T-helper 2 cell (primary cell): ENCODE measurements at regions not wholly inside any gene's neighbourhood (a gene's known extent, or its start where the extent isn't known, plus 50 kb on each side); places are given as distances from the start of the nearest gene placed in this dataset.
"Not testable (repeated sequence)": the region's sequence is repeated elsewhere in the genome, so short reads cannot be mapped to it uniquely, and the experiment has no call there.

Experiments used
- DNase-seq, 5 experiments: peaks; one replicate each; pipeline versions ENCODE4 v3.0.0 to v3.0.0-alpha.2; 2012 to 2022

- DNase-seq = not testable (repeated sequence)
Measured at GRCh38 chr10:22467393-22467792, 122.1 kb downstream of the SPAG6 start.

DNA sequence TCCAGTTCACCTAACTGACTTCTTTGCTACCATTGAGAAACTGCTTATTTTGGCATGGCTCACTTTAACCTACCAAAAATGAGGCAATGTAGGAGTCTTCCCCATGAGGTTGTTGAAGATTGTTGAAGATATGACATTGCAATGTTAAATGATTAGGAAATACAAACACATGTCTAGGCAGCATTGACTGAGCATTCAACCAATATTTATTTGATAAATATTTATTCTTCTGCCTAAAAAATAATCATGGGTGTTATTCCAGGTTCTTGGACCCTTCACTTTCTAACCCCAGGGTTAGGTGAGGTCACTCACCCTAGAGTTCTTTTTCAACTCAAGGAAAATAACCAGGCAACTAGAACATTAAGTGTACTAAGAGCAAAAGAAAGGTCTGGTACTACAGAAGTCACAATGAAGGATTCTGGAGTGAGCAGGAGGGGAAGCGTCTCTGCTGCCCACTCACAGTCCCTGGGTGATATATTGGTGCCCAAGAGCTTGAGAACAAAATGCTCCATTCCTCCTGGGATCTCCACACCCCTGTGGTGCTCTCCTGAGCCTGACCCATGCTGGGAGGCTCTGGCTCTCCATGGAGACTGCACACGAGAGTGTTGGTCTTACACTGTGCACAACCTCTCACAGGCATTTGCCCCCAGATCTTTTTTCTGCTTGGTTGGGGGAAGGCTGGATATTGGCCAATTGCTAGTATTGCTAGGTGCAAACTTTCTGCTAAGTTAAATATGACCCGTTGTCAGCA, 123.4 kb downstream of the SPAG6 start:
- DNase-seq = no peak

DNA sequence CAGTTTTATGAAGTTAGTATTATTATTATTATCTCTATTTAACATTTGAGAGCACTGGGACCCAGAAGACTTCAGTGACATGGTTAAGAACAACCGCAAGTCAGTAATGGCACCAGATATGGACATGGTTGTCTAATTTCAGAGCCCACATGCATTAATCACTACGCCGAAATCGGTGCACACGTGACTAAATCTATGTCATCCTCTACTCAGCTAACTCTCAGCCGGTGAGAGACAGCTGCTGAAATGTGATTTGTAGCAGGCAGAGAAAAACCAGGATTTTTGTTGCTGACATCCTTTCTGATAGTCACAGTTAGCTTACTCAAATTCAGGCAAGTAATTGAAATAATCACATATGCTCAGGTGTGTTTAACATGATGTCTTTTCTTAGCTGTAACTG, 127.7 kb downstream of the SPAG6 start:
- no peak for DNase-seq

DNA sequence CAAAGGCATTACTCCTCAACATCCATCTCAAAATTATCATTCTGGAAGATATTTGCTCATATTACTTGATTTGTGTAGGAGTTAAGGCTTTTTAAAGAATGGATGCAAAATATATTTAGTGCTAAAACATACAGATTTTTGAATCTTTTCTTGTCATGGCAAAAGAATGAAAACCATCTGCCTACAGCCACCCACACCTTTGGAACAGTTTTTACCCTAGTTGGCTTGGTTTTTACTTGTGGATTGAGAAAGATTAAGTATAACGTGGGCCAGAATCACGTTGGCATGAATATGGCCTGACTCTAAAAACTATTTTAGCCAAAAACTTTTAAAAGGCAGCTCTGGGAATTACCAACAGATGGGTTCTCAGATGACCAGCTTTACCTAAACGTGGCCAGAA, 128.2 kb downstream of the SPAG6 start:
- no peak for DNase-seq

DNA sequence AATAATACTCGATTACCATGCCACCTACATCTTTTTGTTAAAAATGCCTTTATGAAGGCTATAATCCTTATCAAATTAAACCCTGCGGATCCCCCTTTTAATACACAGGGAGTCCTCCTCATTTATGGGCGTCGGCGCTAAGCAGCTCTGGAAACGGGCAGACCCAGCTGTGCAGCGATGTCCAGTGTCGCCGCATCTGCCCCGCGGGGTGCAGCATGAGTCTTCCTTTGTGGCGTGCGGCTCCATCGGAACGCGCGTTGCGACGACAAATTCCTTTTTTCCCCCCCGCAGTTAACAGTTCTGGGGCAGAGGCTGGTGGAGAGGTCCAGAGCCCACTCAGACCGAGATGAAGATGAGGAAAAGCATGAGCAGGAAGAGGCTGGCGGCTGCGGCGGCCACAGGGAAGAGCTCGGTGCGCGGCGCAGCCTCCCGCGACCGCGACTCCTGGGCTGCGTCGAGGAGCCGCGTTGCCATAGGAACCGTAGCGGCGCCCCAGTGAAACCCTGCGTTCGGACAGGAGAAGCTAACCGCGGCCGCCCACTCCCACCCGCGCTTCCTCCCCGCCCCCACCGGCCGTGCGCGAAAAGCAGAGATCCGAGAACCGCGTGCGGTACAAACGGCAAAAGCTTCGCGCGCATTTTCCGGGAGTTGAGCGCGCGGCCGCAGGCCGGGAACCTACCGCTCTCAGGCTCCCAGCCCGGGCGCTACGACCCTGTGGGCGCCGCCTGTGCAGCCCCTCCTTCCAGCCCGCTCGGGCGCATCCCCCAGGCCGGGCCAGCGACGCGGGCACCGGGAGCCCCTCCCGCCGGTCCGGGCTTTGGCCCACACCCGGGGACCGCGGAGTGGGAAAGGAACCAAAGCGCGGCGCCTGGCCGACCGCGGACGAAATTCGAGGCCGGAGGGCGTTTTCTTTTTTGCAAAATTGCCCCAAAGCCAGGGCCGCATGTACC, 130.6 kb downstream of the SPAG6 start:
- peak in 1 of 5 experiments; percentile 28 for DNase-seq

- DNase-seq = no peak
Measured at GRCh38 chr10:22476601-22477321, 131.5 kb downstream of the SPAG6 start.

GRCh38 chr10:22477334-22478287, 132.3 kb downstream of the SPAG6 start:
- DNase-seq = no peak

- DNase-seq = no peak
Measured at GRCh38 chr10:22478555-22479334, 133.4 kb downstream of the SPAG6 start.

DNA sequence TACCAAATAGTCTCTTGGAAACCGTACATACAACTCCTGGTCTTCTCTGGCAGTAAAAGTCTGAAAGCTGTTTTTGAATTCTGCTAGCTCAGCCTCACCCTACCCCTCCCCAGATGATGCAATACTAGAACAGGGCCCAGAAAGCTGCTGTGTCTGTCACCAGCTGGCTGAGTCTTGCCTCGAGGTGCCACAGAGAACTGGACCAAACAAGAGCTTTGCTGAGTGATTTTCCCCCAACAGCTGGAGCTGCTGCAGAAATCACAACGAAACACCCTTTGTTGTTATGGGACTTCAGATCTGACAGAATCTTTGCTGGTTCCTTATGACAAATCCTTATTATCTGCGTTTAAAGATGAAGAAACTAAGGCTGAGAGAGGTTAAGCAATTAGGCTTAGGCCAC, 134.1 kb downstream of the SPAG6 start:
- DNase-seq = peak in 1 of 5 experiments; percentile 7

- no peak for DNase-seq
Measured at GRCh38 chr10:22481106-22481505, 135.8 kb downstream of the SPAG6 start.

DNA sequence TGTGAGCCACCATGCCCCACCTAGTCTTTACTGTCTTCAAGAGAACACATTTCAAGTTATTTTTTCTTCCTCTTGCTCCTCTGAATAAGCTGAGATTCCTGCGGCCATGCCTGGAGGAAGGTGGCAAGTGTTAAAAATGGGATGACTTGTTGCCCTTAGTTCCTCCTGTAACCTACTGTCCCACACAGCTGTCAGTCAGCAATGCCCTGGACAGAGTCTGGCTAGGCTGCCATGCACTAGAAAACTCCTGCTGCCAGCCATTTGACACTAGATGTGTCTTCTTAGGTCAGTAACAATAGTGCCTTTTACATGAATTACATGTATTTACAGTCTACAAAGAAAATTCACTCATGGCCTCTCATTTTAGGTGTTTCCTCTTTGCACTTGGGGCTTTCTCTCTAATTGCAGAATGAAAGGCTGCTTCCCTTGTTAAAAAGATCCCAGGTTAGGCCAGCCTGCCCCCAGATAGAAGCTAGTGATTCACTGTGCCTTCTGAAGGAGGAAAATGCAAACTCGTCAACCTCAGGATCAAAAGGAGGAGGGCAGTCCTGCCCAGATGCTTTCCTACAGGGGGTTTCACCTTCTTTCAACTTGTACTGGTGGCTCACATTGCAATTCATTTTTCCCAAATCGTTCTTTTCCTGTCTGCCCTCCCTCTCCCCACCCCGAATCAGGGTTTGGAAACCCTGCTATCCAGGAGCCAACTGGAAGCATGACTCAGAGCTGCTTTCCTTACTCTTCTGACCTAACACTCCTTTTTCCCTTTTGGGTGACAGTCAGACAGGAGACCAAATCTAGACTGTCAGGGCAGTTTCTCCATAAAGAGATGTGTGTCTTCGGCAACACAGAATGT, 136.6 kb downstream of the SPAG6 start:
- no peak for DNase-seq

DNA sequence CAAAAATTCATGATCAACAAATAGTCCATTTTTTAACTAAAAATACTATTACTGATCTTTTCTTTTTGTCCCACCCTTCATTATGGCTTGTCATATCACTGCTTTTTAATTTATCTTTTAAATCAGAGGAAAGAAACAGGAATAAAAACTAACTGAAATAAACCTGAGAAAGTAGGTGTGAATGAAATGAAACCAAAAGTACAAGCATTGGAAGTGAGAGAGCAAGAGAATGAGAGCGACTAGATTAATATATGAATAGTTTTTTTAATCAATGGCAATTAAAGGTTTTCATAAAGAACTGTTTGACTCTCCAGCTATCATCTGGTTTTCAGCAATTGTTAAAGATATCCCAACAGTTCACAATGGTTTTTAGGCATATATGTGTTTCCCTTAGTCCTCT, 137.8 kb downstream of the SPAG6 start:
- DNase-seq = peak in 1 of 5 experiments; percentile 7
